ENCODE measurements at regions not wholly inside any gene's neighbourhood (a gene's known extent, or its start where the extent isn't known, plus 50 kb on each side); places are given as distances from the start of the nearest gene placed in this dataset.

GRCh38 chr2:48148841-48149430 lies 165.5 kb upstream of the FOXN2 start:
- Histone ChIP-seq H3K9me3 (ENCODE audit: low read length) (no peaks in the 10 kb centered on the region), H3K27me3 (ENCODE audit: control insufficient read depth in 1 of 2, insufficient read depth in 2 of 2, low read length in 2 of 2) (no peaks in the 10 kb centered on the region), H4K20me1 (ENCODE audit: insufficient read depth, low read length) (no peaks in the 10 kb centered on the region), H3K9ac (ENCODE audit: insufficient read depth, low read depth, low read length) (no peak overlapping the region), H3K4me3 (replicated peaks in 1 of 3; ENCODE audit: insufficient read depth in 1 of 3, low read depth in 2 of 3, low read length in 3 of 3) (no peak overlapping the region), H3K79me2 (ENCODE audit: insufficient read depth, low read length) (no peaks in the 10 kb centered on the region), H2AFZ (ENCODE audit: low read length) (no peak overlapping the region), H3K27ac (ENCODE audit: extremely low read length, insufficient read depth, low read length) (no peak overlapping the region), H3K4me2 (ENCODE audit: low read depth, low read length) (no peak overlapping the region), H3K4me1 (ENCODE audit: insufficient read depth, low read length) (peaks cover 24% of the 10 kb centered on the region), H3K36me3 (replicated peaks in 1 of 2; ENCODE audit: control insufficient read depth in 1 of 2, insufficient read depth in 2 of 2, low read length in 2 of 2) (no peaks in the 10 kb centered on the region)
- no TSS peak for BruUV-seq (replicated peaks)
- CTCF ChIA-PET (ENCODE audit: low intra/inter-chr PET ratio, low total read pairs) = no interaction called here
- 42% methylated on average over 2 of the region's 2 CpGs for WGBS (ENCODE audit: low lambda C conversion rate)
- POLR2A ChIA-PET = no interaction called here
- TF ChIP-seq NCOA5 (CRISPR knock-in tag; IDR thresholded peaks at IDR 0.05) (no peak), ZBTB3 (CRISPR knock-in tag; IDR thresholded peaks at IDR 0.05; ENCODE audit: borderline replicate concordance, low read depth) (no peak), TBL1XR1 (IDR thresholded peaks at IDR 0.05; ENCODE audit: borderline replicate concordance, low read length, partially characterized antibody) (no peak), SAP130 (CRISPR knock-in tag; IDR thresholded peaks at IDR 0.05; ENCODE audit: low read depth) (no peak), RFX3 (CRISPR knock-in tag; IDR thresholded peaks at IDR 0.05) (no peak), SIN3A (IDR thresholded peaks at IDR 0.05; ENCODE audit: borderline replicate concordance, low read depth, low read length) (no peak), PBX2 (CRISPR knock-in tag; IDR thresholded peaks at IDR 0.05) (no peak)
- DNase-seq (ENCODE audit: low spot score) = no peak
- intact Hi-C loops (cut with micrococcal nuclease; ENCODE audit: unreplicated experiment) (no loop called here), in situ Hi-C loops (cut with HindIII; ENCODE audit: extremely low pct_ligation_motif_present, low pct_unique_long_range_greater_than_20kb) (no loop called here)
- no peak for FAIRE-seq
- ATAC-seq = no peak

GRCh38 chr2:48157150-48157549 lies 157.3 kb upstream of the FOXN2 start:
- in situ Hi-C loops (cut with HindIII; ENCODE audit: extremely low pct_ligation_motif_present, low pct_unique_long_range_greater_than_20kb) (no loop called here), intact Hi-C loops (cut with micrococcal nuclease; ENCODE audit: unreplicated experiment) (loop anchor here (1.0 kb wide), 1 partner anchor 47 kb away; no protein-coding TSS in a partner anchor)
- no peak overlapping the region for H3K9ac ChIP-seq (ENCODE audit: insufficient read depth, low read depth, low read length)
- H3K4me3 ChIP-seq (replicated peaks in 1 of 3; ENCODE audit: insufficient read depth in 1 of 3, low read depth in 2 of 3, low read length in 3 of 3) = no peak overlapping the region
- no peak for TF ChIP-seq ZNF281 (CRISPR knock-in tag; IDR thresholded peaks at IDR 0.05; ENCODE audit: borderline replicate concordance)
- no peak for TF ChIP-seq ZNF24 (IDR thresholded peaks at IDR 0.05)
- no peak for TF ChIP-seq SMAD3 (CRISPR knock-in tag; IDR thresholded peaks at IDR 0.05)
- TF ChIP-seq MXD3 (CRISPR knock-in tag; IDR thresholded peaks at IDR 0.05) = no peak
- TF ChIP-seq SP140L (CRISPR knock-in tag; IDR thresholded peaks at IDR 0.05; ENCODE audit: borderline replicate concordance) = no peak
- TF ChIP-seq LCORL (IDR thresholded peaks at IDR 0.05) = no peak
- no peak for TF ChIP-seq LCORL (CRISPR knock-in tag; IDR thresholded peaks at IDR 0.05)
- TF ChIP-seq HINFP (CRISPR knock-in tag; IDR thresholded peaks at IDR 0.05; ENCODE audit: low read depth) = no peak
- no peak for DNase-seq (ENCODE audit: low spot score)
- no peaks in the 10 kb centered on the region for H3K36me3 ChIP-seq (replicated peaks in 1 of 2; ENCODE audit: control insufficient read depth in 1 of 2, insufficient read depth in 2 of 2, low read length in 2 of 2)
- no peak overlapping the region for H2AFZ ChIP-seq (ENCODE audit: low read length)
- no peaks in the 10 kb centered on the region for H3K27me3 ChIP-seq (ENCODE audit: control insufficient read depth in 1 of 2, insufficient read depth in 2 of 2, low read length in 2 of 2)
- ChIA-PET POLR2A (no interaction called here), CTCF (ENCODE audit: low intra/inter-chr PET ratio, low total read pairs) (no interaction called here)
- H3K79me2 ChIP-seq (ENCODE audit: insufficient read depth, low read length) = no peaks in the 10 kb centered on the region
- H3K4me1 ChIP-seq (ENCODE audit: insufficient read depth, low read length) = no peaks in the 10 kb centered on the region
- H4K20me1 ChIP-seq (ENCODE audit: insufficient read depth, low read length) = no peaks in the 10 kb centered on the region
- no peak for ATAC-seq
- no TSS peak for BruUV-seq (replicated peaks)
- no peaks in the 10 kb centered on the region for H3K9me3 ChIP-seq (ENCODE audit: low read length)
- no peak overlapping the region for H3K27ac ChIP-seq (ENCODE audit: extremely low read length, insufficient read depth, low read length)
- H3K4me2 ChIP-seq (ENCODE audit: low read depth, low read length) = no peak overlapping the region
- FAIRE-seq = no peak
